H9 (cell line): ENCODE measurements at regions not wholly inside any gene's neighbourhood (a gene's known extent, or its start where the extent isn't known, plus 50 kb on each side); places are given as distances from the start of the nearest gene placed in this dataset.

Source experiments
- DNase-seq: peaks from one replicate; pipeline ENCODE4 v3.0.0-alpha.2; 2017
- H2AFZ ChIP-seq: one replicate; pipeline ENCODE4 v1.6.1; 2013; ENCODE audit warnings: mild to moderate bottlenecking, low read length, control low read depth, moderate library complexity
- H2AK5ac ChIP-seq: 2 replicates; pipeline ENCODE4 v1.6.1; 2013; ENCODE audit warnings: low read length, control low read depth, mixed read lengths; ENCODE audit not compliant: insufficient read length
- H2BK120ac ChIP-seq: one replicate; pipeline ENCODE4 v1.6.1; 2013; ENCODE audit warnings: low read depth, mild to moderate bottlenecking, low read length, control low read depth, inconsistent platforms; ENCODE audit not compliant: poor library complexity, severe bottlenecking
- H2BK12ac ChIP-seq: 2 replicates; pipeline ENCODE4 v1.6.1; 2013; ENCODE audit warnings: low read length, control low read depth, mixed read lengths, low read depth; ENCODE audit not compliant: insufficient read length
- H2BK15ac ChIP-seq: 2 replicates; pipeline ENCODE4 v1.6.1; 2013; ENCODE audit warnings: low read depth, low read length, control low read depth
- H2BK20ac ChIP-seq: one replicate; pipeline ENCODE4 v1.6.1; 2013; ENCODE audit warnings: low read depth, mild to moderate bottlenecking, low read length, control low read depth, inconsistent platforms; ENCODE audit not compliant: poor library complexity, severe bottlenecking
- H2BK5ac ChIP-seq: 2 replicates; pipeline ENCODE4 v1.6.1; 2013; ENCODE audit warnings: low read length, control low read depth, mixed read lengths; ENCODE audit not compliant: insufficient read length
- H3K14ac ChIP-seq: 2 replicates; pipeline ENCODE4 v1.6.1; 2013; ENCODE audit warnings: low read length, control low read depth; ENCODE audit not compliant: insufficient read depth
- H3K18ac ChIP-seq: 2 replicates; pipeline ENCODE4 v1.6.1; 2013; ENCODE audit warnings: low read depth, mild to moderate bottlenecking, mixed read lengths, low read length, control low read depth; ENCODE audit not compliant: insufficient read length
- H3K23ac ChIP-seq: 2 replicates; pipeline ENCODE4 v1.6.1; 2013; ENCODE audit warnings: low read length, control low read depth, mixed read lengths, low read depth; ENCODE audit not compliant: insufficient read length
- H3K23me2 ChIP-seq: 2 replicates; pipeline ENCODE4 v1.6.1; 2013; ENCODE audit warnings: low read depth, mild to moderate bottlenecking, mixed read lengths, low read length, control low read depth; ENCODE audit not compliant: insufficient read length, poor library complexity, severe bottlenecking
- H3K27ac ChIP-seq: 2 replicates; pipeline ENCODE4 v1.5.1; 2013; ENCODE audit warnings: low read length, control low read depth, mixed read lengths, low read depth; ENCODE audit not compliant: insufficient read length
- H3K27me3 ChIP-seq: 2 replicates; pipeline ENCODE4 v1.6.1; 2013; ENCODE audit warnings: low read length, control low read depth, inconsistent platforms; ENCODE audit not compliant: insufficient read depth
- H3K4ac ChIP-seq: 2 replicates; pipeline ENCODE4 v1.6.1; 2013; ENCODE audit warnings: low read depth, mild to moderate bottlenecking, control low read depth, inconsistent platforms, low read length, moderate library complexity
- H3K4me1 ChIP-seq: 2 replicates; pipeline ENCODE4 v1.6.1; 2013; ENCODE audit warnings: low read length, control low read depth, inconsistent platforms; ENCODE audit not compliant: insufficient read depth
- H3K4me2 ChIP-seq: 2 replicates; pipeline ENCODE4 v1.6.1; 2013; ENCODE audit warnings: low read length, control low read depth, mixed read lengths; ENCODE audit not compliant: insufficient read length, insufficient read depth
- H3K56ac ChIP-seq: 2 replicates; pipeline ENCODE4 v1.6.1; 2013; ENCODE audit warnings: low read depth, mild to moderate bottlenecking, mixed read lengths, low read length, control low read depth; ENCODE audit not compliant: insufficient read length
- H3K79me1 ChIP-seq: 2 replicates; pipeline ENCODE4 v1.6.1; 2013; ENCODE audit warnings: low read depth, mild to moderate bottlenecking, moderate library complexity, low read length, control low read depth, inconsistent platforms; ENCODE audit not compliant: insufficient read depth, poor library complexity, severe bottlenecking
- H3K79me2 ChIP-seq: 2 replicates; pipeline ENCODE4 v1.6.1; 2013; ENCODE audit warnings: low read length, control low read depth, inconsistent platforms; ENCODE audit not compliant: insufficient read depth
- H3K9ac ChIP-seq: 2 replicates; pipeline ENCODE4 v1.6.1; 2013; ENCODE audit warnings: low read length, control low read depth, mixed read lengths; ENCODE audit not compliant: insufficient read length; ENCODE audit errors: extremely low read depth
- H3K9me3 ChIP-seq: one replicate; pipeline ENCODE4 v1.6.1; 2013; ENCODE audit warnings: low read depth, low read length, inconsistent platforms; ENCODE audit not compliant: control insufficient read depth
- H3T11ph ChIP-seq: one replicate; pipeline ENCODE4 v1.6.1; 2013; ENCODE audit warnings: mild to moderate bottlenecking, low read length, control low read depth, inconsistent platforms
- H4K20me1 ChIP-seq: one replicate; pipeline ENCODE4 v1.6.1; 2013; ENCODE audit not compliant: control insufficient read depth, insufficient read length, insufficient read depth
- H4K5ac ChIP-seq: 2 replicates; pipeline ENCODE4 v1.6.1; 2013; ENCODE audit warnings: low read depth, mild to moderate bottlenecking, mixed read lengths, low read length, control low read depth; ENCODE audit not compliant: insufficient read length
- H4K8ac ChIP-seq: replicated peaks from 2 replicates; pipeline ENCODE4 v1.6.1; 2013; ENCODE audit warnings: low read length, control low read depth, mixed read lengths, low read depth; ENCODE audit not compliant: insufficient read length
- H4K91ac ChIP-seq: 2 replicates; pipeline ENCODE4 v1.6.1; 2013; ENCODE audit warnings: low read depth, mild to moderate bottlenecking, moderate library complexity, mixed read lengths, low read length, control low read depth; ENCODE audit not compliant: insufficient read length
- H3K27ac Mint-ChIP-seq, 3 experiments: 2 replicates in 2 of 3; 3 replicates in 1 of 3; pipeline ENCODE4 v1.8.0; 2020 to 2021; ENCODE audit warnings: mixed read lengths in 3 of 3, mild to moderate bottlenecking in 1 of 3, moderate library complexity in 1 of 3
- H3K27me3 Mint-ChIP-seq: 2 replicates; pipeline ENCODE4 v1.8.0; 2021; ENCODE audit warnings: low read depth, mild to moderate bottlenecking, moderate library complexity, mixed read lengths
- H3K36me3 Mint-ChIP-seq, 3 experiments: 2 replicates in 2 of 3; 3 replicates in 1 of 3; pipeline ENCODE4 v1.8.0; 2020 to 2021; ENCODE audit warnings: low read depth in 3 of 3, mixed read lengths in 3 of 3; ENCODE audit not compliant: insufficient read depth in 1 of 3
- H3K4me1 Mint-ChIP-seq, 2 experiments: 2 replicates each; pipeline ENCODE4 v1.8.0; 2020; ENCODE audit warnings: mixed read lengths in 2 of 2
- H3K4me3 Mint-ChIP-seq, 2 experiments: 2 replicates in 1 of 2; 3 replicates in 1 of 2; pipeline ENCODE4 v1.8.0; 2020 to 2021; ENCODE audit warnings: mild to moderate bottlenecking in 2 of 2, mixed read lengths in 2 of 2, moderate library complexity in 1 of 2
- H3K9me3 Mint-ChIP-seq, 2 experiments: 2 replicates in 1 of 2; 3 replicates in 1 of 2; pipeline ENCODE4 v1.8.0; 2020; ENCODE audit warnings: mild to moderate bottlenecking in 2 of 2, mixed read lengths in 2 of 2, moderate library complexity in 1 of 2
- CTCF ChIP-seq: fragments of 200-600 bp; sonication (generic); conservative IDR thresholded peaks from 3 replicates; pipeline ENCODE4 v1.8.0; 2021; ENCODE audit warnings: antibody characterized with exemption, mild to moderate bottlenecking
- WGBS: extraction: QIAGEN DNeasy Blood & Tissue Kit; methylation state at CpG from one replicate; pipeline ENCODE4 v1.1.7; 2013; ENCODE audit warnings: missing lambda C conversion rate, low lambda C conversion rate, mixed read lengths; ENCODE audit not compliant: insufficient read length; ENCODE audit errors: extremely low coverage; 5-methylcytosine and 5-hydroxymethylcytosine counted together

- H3T11ph ChIP-seq: no peak overlapping the region
- no CpG with 5 or more reads among the region's 3 CpGs for WGBS
- no peak overlapping the region for H3K4ac ChIP-seq
Observed at GRCh38 chr14:97179573-97179972, 382.4 kb downstream of the VRK1 start.

More at GRCh38 chr14:97179573-97179972, 382.4 kb downstream of the VRK1 start:
- Histone ChIP-seq H3K4me1 (no peaks in the 10 kb centered on the region), H2BK5ac (no peak overlapping the region), H4K5ac (no peak overlapping the region), H3K27ac (no peak overlapping the region), H4K91ac (no peak overlapping the region), H2AFZ (no peak overlapping the region), H3K56ac (no peak overlapping the region), H2BK12ac (no peak overlapping the region), H3K18ac (no peak overlapping the region), H2AK5ac (no peak overlapping the region), H4K20me1 (no peaks in the 10 kb centered on the region), H2BK120ac (no peak overlapping the region), H3K9ac (no peak overlapping the region), H2BK15ac (no peak overlapping the region), H3K4me2 (no peak overlapping the region), H3K9me3 (no peaks in the 10 kb centered on the region), H3K23me2 (no peaks in the 10 kb centered on the region), H3K23ac (no peak overlapping the region), H3K27me3 (no peaks in the 10 kb centered on the region), H3K14ac (no peak overlapping the region), H2BK20ac (no peak overlapping the region), H3K79me1 (no peaks in the 10 kb centered on the region), H4K8ac (no peak overlapping the region), H3K79me2 (no peaks in the 10 kb centered on the region)
- Mint-ChIP-seq H3K27ac (no peak overlapping the region), H3K27me3 (peaks cover 1% of the 10 kb centered on the region; the same call in 1 of the 2 replicates), H3K4me1 (no peaks in the 10 kb centered on the region), H3K9me3 (peaks cover 4 to 9% of the 10 kb centered on the region in 2 experiments; a peak in 3 of 5 replicates), H3K36me3 (peaks cover 2 to 5% (median 4%) of the 10 kb centered on the region in 3 experiments; a peak in 6 of 7 replicates), H3K4me3 (no peak overlapping the region)
- no peak for TF ChIP-seq CTCF
- DNase-seq: no peak
